ENCODE measurements at regions not wholly inside any gene's neighbourhood (a gene's known extent, or its start where the extent isn't known, plus 50 kb on each side); places are given as distances from the start of the nearest gene placed in this dataset.

- intact Hi-C loops (cut with DNase I): no loop called here
- H3K9me3 ChIP-seq: no peaks in the 10 kb centered on the region
- H3K4me3 ChIP-seq: no peak overlapping the region
- no peak overlapping the region for H3K27ac ChIP-seq
- no peak for DNase-seq (ENCODE audit: low spot score in 2 of 2)
- TF ChIP-seq, protein P1, sequence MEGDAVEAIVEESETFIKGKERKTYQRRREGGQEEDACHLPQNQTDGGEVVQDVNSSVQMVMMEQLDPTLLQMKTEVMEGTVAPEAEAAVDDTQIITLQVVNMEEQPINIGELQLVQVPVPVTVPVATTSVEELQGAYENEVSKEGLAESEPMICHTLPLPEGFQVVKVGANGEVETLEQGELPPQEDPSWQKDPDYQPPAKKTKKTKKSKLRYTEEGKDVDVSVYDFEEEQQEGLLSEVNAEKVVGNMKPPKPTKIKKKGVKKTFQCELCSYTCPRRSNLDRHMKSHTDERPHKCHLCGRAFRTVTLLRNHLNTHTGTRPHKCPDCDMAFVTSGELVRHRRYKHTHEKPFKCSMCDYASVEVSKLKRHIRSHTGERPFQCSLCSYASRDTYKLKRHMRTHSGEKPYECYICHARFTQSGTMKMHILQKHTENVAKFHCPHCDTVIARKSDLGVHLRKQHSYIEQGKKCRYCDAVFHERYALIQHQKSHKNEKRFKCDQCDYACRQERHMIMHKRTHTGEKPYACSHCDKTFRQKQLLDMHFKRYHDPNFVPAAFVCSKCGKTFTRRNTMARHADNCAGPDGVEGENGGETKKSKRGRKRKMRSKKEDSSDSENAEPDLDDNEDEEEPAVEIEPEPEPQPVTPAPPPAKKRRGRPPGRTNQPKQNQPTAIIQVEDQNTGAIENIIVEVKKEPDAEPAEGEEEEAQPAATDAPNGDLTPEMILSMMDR (IDR thresholded peaks at IDR 0.05): no peak
- no peaks in the 10 kb centered on the region for H3K36me3 ChIP-seq
- no peaks in the 10 kb centered on the region for H3K4me1 ChIP-seq
- no peaks in the 10 kb centered on the region for H3K27me3 ChIP-seq
Measured at GRCh38 chr18:2395427-2396161, 175.7 kb downstream of the METTL4 start.

DNA sequence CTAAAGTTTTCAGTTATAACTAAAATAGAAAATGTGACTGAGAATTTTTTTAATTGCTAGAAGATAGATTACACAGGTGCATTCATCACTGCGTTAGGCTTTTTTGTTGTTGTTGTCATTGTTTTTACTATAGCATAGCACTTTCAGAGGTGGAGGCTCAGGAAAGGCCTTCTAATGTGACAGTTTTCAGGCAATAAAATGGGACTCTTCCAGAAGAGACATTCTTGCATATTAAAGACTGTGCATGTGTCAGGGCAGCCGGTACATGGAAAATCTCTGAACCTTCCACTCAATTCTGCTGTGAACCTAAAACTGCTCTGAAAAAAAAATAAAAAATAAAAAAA, 175.2 kb downstream of the METTL4 start:
- Histone ChIP-seq H3K4me3 (no peak overlapping the region), H3K36me3 (no peaks in the 10 kb centered on the region), H3K27ac (no peak overlapping the region), H3K27me3 (no peaks in the 10 kb centered on the region), H3K9me3 (no peaks in the 10 kb centered on the region), H3K4me1 (no peaks in the 10 kb centered on the region)
- DNase-seq (ENCODE audit: low spot score in 2 of 2): no peak
- intact Hi-C loops (cut with DNase I): no loop called here
- TF ChIP-seq, protein P1 (IDR thresholded peaks at IDR 0.05): no peak

- no peaks in the 10 kb centered on the region for H3K9me3 ChIP-seq
- H3K4me1 ChIP-seq: no peaks in the 10 kb centered on the region
- H3K27ac ChIP-seq: no peak overlapping the region
- DNase-seq (ENCODE audit: low spot score in 2 of 2): no peak
- H3K4me3 ChIP-seq: no peak overlapping the region
- H3K27me3 ChIP-seq: no peaks in the 10 kb centered on the region
- no peaks in the 10 kb centered on the region for H3K36me3 ChIP-seq
- intact Hi-C loops (cut with DNase I): loop anchor here (10.0 kb wide), 1 partner anchor 64 kb away; no protein-coding TSS in a partner anchor
- TF ChIP-seq, protein P1 (IDR thresholded peaks at IDR 0.05): no peak
Measured at GRCh38 chr18:2400701-2401196, 170.6 kb downstream of the METTL4 start.

DNA sequence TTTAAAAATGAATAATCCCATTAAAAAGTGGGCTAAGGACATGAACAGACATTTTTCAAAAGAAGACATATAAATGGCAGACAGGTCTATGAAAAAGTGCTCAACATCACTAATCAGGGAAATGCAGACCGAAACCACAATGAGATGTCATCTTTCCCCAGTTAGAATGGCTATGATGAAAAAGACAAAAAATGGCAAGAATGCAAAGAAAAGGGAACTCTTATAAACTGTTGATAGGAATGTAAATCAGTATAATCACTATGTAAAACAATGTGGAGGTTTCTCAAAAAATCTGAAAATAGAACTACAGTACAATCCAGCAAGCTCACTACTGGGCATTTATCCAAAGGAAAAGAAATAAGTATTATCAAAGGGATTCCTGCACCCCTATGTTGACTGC, 169.2 kb downstream of the METTL4 start:
- no peaks in the 10 kb centered on the region for H3K4me1 ChIP-seq
- H3K4me3 ChIP-seq: no peak overlapping the region
- no peaks in the 10 kb centered on the region for H3K27me3 ChIP-seq
- TF ChIP-seq, protein P1 (IDR thresholded peaks at IDR 0.05): no peak
- H3K27ac ChIP-seq: no peak overlapping the region
- H3K36me3 ChIP-seq: no peaks in the 10 kb centered on the region
- DNase-seq (ENCODE audit: low spot score in 2 of 2): no peak
- H3K9me3 ChIP-seq: no peaks in the 10 kb centered on the region
- intact Hi-C loops (cut with DNase I): loop anchor here (10.0 kb wide), 1 partner anchor 63 kb away; no protein-coding TSS in a partner anchor

DNA sequence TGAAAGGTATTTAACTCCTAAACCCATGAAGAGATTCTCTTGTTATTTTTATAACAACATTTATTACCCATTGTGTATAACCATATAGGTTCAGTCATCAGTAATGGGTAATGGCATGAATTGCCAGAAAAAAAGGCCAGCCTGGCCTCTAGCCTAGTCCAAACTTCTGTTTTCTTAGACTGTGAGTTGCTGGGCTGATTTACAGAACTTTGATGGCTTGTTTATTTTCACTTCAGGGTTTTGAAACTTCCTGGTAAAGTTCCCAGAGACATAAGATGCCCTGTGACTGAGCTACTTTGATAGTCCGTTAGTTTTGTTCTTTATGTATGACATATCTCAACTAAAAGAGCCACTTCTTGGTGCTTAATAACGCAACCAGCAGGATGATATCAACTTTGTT, 164.8 kb downstream of the METTL4 start:
- intact Hi-C loops (cut with DNase I): loop anchor here (10.0 kb wide), 1 partner anchor 58 kb away; no protein-coding TSS in a partner anchor
- TF ChIP-seq, protein P1 (IDR thresholded peaks at IDR 0.05): no peak

More for the DNA sequence above, 164.8 kb downstream of the METTL4 start:
- H3K9me3 ChIP-seq: no peaks in the 10 kb centered on the region
- no peak for DNase-seq (ENCODE audit: low spot score in 2 of 2)
- H3K36me3 ChIP-seq: no peaks in the 10 kb centered on the region
- H3K27me3 ChIP-seq: no peaks in the 10 kb centered on the region
- no peak overlapping the region for H3K27ac ChIP-seq
- H3K4me3 ChIP-seq: no peak overlapping the region
- H3K4me1 ChIP-seq: no peaks in the 10 kb centered on the region

All from ascending aorta (tissue), 2 donors.